Body of pancreas (tissue), 4 donors: ENCODE measurements at regions not wholly inside any gene's neighbourhood (a gene's known extent, or its start where the extent isn't known, plus 50 kb on each side); places are given as distances from the start of the nearest gene placed in this dataset.
"Not testable (repeated sequence)": the region's sequence is repeated elsewhere in the genome, so short reads cannot be mapped to it uniquely, and the experiment has no call there.

ENCODE experiments used
- ATAC-seq: fragments of 150-250 bp; one replicate; pipeline ENCODE4 v1.9.1; 2016
- DNase-seq, 4 donors: peaks; one replicate each; pipeline ENCODE4 v3.0.0-alpha.2; 2019
- H3K27ac ChIP-seq, 4 donors: fragments of 200-600 bp; sonication (generic); 1 replicate in 3 of 4; 2 replicates in 1 of 4; pipeline versions ENCODE4 v1.5.1 to v1.6.1; 2016 to 2019; ENCODE audit warnings: mild to moderate bottlenecking in 1 of 4, mixed read lengths in 1 of 4, moderate library complexity in 1 of 4
- H3K27me3 ChIP-seq, 2 donors: fragments of 200-600 bp; sonication (generic); one replicate each; pipeline ENCODE4 v1.6.0; 2016; ENCODE audit warnings: mild to moderate bottlenecking in 1 of 2
- H3K36me3 ChIP-seq, 2 donors: fragments of 200-600 bp; sonication (generic); replicated peaks in 1 of 2; 2 replicates each; pipeline ENCODE4 v1.5.1; 2016; ENCODE audit warnings: low read depth in 2 of 2; ENCODE audit not compliant: insufficient read depth in 1 of 2
- H3K4me1 ChIP-seq: fragments of 200-600 bp; sonication (generic); one replicate; pipeline ENCODE4 v1.6.0; 2016
- H3K4me3 ChIP-seq, 2 donors: fragments of 200-600 bp; sonication (generic); 1 replicate in 1 of 2; 2 replicates in 1 of 2; pipeline ENCODE4 v1.5.1; 2016 to 2019
- H3K9me3 ChIP-seq, 3 donors: fragments of 200-600 bp; sonication (generic); 1 replicate in 2 of 3; 2 replicates in 1 of 3; pipeline ENCODE4 v1.5.1; 2016
- CTCF ChIP-seq, 7 experiments: fragments of 450-650 bp in 4 of 7; fragments of 200-600 bp in 3 of 7; sonication (generic) in 3 of 7; IDR thresholded peaks; one replicate each; pipeline ENCODE4 v1.5.1; 2016 to 2019; ENCODE audit warnings: antibody characterized with exemption in 7 of 7
- POLR2A ChIP-seq, 3 donors: fragments of 450-650 bp; IDR thresholded peaks; one replicate each; pipeline ENCODE4 v1.6.1; 2016; ENCODE audit warnings: antibody characterized with exemption in 3 of 3, mild to moderate bottlenecking in 2 of 3
- WGBS, 2 donors: methylation state at CpG; one replicate each; pipeline ENCODE4 v1.1.5; 2017; 5-methylcytosine and 5-hydroxymethylcytosine counted together
- intact Hi-C: fragments of 100-400 bp; cut with DNase I; formaldehyde crosslinking; loops from one replicate; pipeline ENCODE4 v1.15.1; 2023

- Histone ChIP-seq H3K27ac (peak overlapping the region in 3 of 4 donors; percentile 10 to 59 (median 16)), H3K4me3 (no peak overlapping the region), H3K4me1 (no peaks in the 10 kb centered on the region), H3K36me3 (no peaks in the 10 kb centered on the region), H3K9me3 (no peaks in the 10 kb centered on the region), H3K27me3 (no peaks in the 10 kb centered on the region)
- TF ChIP-seq POLR2A (IDR thresholded peaks at IDR 0.05) (peak in 1 of 3 donors; percentile 30), CTCF (IDR thresholded peaks at IDR 0.05) (no peak)
- ATAC-seq (peak; percentile 68), DNase-seq (peak in 1 of 4 donors; percentile 8)
- WGBS, 2 donors = 74% methylated on average over 10 of the region's 10 CpGs
- intact Hi-C loops = no loop called here
Measured at GRCh38 chr7:39758234-39758970, 135.0 kb downstream of the RALA start.

- Histone ChIP-seq H3K9me3 (no peaks in the 10 kb centered on the region), H3K4me3 (no peak overlapping the region), H3K27ac (no peak overlapping the region), H3K4me1 (no peaks in the 10 kb centered on the region), H3K36me3 (no peaks in the 10 kb centered on the region), H3K27me3 (no peaks in the 10 kb centered on the region)
- intact Hi-C loops = no loop called here
- TF ChIP-seq CTCF (IDR thresholded peaks at IDR 0.05) (no peak), POLR2A (IDR thresholded peaks at IDR 0.05) (no peak)
- 76 to 78% methylated on average over 5 to 6 of the region's 6 CpGs for WGBS, 2 donors
- ATAC-seq = no peak
- no peak for DNase-seq
Measured at GRCh38 chr7:39761449-39761848, 138.1 kb downstream of the RALA start.

- H3K4me1 ChIP-seq, H3K27ac ChIP-seq, H3K9me3 ChIP-seq, H3K36me3 ChIP-seq, DNase-seq, H3K4me3 ChIP-seq, ATAC-seq, H3K27me3 ChIP-seq, intact Hi-C loops: not testable (repeated sequence)
- WGBS, 2 donors = 64 to 70% methylated on average over 5 of the region's 5 CpGs
Measured at GRCh38 chr7:39762466-39762865, 139.1 kb downstream of the RALA start.

- 70 to 75% methylated on average over 5 of the region's 5 CpGs for WGBS, 2 donors
- H3K4me1 ChIP-seq, intact Hi-C loops, H3K4me3 ChIP-seq, H3K27ac ChIP-seq, H3K36me3 ChIP-seq, DNase-seq, H3K27me3 ChIP-seq, ATAC-seq, H3K9me3 ChIP-seq: not testable (repeated sequence)
Measured at GRCh38 chr7:39762881-39763280, 139.5 kb downstream of the RALA start.

GRCh38 chr7:39765833-39766232 is 142.5 kb downstream of the RALA start:
- intact Hi-C loops, H3K27me3 ChIP-seq, ATAC-seq, DNase-seq, H3K4me1 ChIP-seq, H3K4me3 ChIP-seq, H3K27ac ChIP-seq, H3K36me3 ChIP-seq, H3K9me3 ChIP-seq: not testable (repeated sequence)
- 77 to 86% methylated on average over 4 of the region's 4 CpGs for WGBS, 2 donors

GRCh38 chr7:39768439-39768838 is 145.1 kb downstream of the RALA start:
- intact Hi-C loops = not testable (repeated sequence)
- WGBS, 2 donors = 94 to 95% methylated on average over 4 of the region's 4 CpGs

GRCh38 chr7:39774341-39774851 is 151.0 kb downstream of the RALA start:
- intact Hi-C loops, H3K27ac ChIP-seq, ATAC-seq, H3K27me3 ChIP-seq, H3K4me1 ChIP-seq, H3K9me3 ChIP-seq, H3K4me3 ChIP-seq, H3K36me3 ChIP-seq, DNase-seq: not testable (repeated sequence)
- WGBS, 2 donors = 88 to 94% methylated on average over 9 of the region's 9 CpGs

More at GRCh38 chr7:39768439-39768838, 145.1 kb downstream of the RALA start:
- H3K9me3 ChIP-seq, H3K36me3 ChIP-seq, DNase-seq, H3K27me3 ChIP-seq, ATAC-seq, H3K4me1 ChIP-seq, H3K27ac ChIP-seq, H3K4me3 ChIP-seq: not testable (repeated sequence)

- H3K9me3 ChIP-seq, H3K36me3 ChIP-seq, H3K27me3 ChIP-seq, DNase-seq, H3K4me1 ChIP-seq, intact Hi-C loops, H3K4me3 ChIP-seq, ATAC-seq, H3K27ac ChIP-seq: not testable (repeated sequence)
- WGBS, 2 donors = 93 to 100% methylated on average over 2 to 4 of the region's 4 CpGs
Measured at GRCh38 chr7:39781557-39781956, 158.2 kb downstream of the RALA start.

- H3K9me3 ChIP-seq, H3K27ac ChIP-seq, ATAC-seq, intact Hi-C loops, H3K36me3 ChIP-seq, H3K27me3 ChIP-seq, H3K4me3 ChIP-seq, DNase-seq, H3K4me1 ChIP-seq: not testable (repeated sequence)
- 89 to 96% methylated on average over 3 of the region's 3 CpGs for WGBS, 2 donors
Measured at GRCh38 chr7:39786440-39786839, 163.1 kb downstream of the RALA start.

GRCh38 chr7:39791035-39791434 is 159.0 kb upstream of the CDK13 start:
- H3K36me3 ChIP-seq, H3K9me3 ChIP-seq, H3K4me3 ChIP-seq, DNase-seq, H3K27ac ChIP-seq, H3K27me3 ChIP-seq, ATAC-seq, H3K4me1 ChIP-seq, intact Hi-C loops: not testable (repeated sequence)
- whole genome bisulfite sequencing, 2 donors = 60 to 76% methylated on average over 1 to 4 of the region's 4 CpGs
